ENCODE measurements at regions not wholly inside any gene's neighbourhood (a gene's known extent, or its start where the extent isn't known, plus 50 kb on each side); places are given as distances from the start of the nearest gene placed in this dataset.

GRCh38 chr18:55110436-55110835 is 151.2 kb upstream of the CCDC68 start:
- TF ChIP-seq ZNF704 (tag by site-specific recombination; IDR thresholded peaks at IDR 0.05): no peak
- no peak for TF ChIP-seq CTCF (tag by site-specific recombination; IDR thresholded peaks at IDR 0.05)

Data from HEK293 (cell line).